ENCODE measurements at regions not wholly inside any gene's neighbourhood (a gene's known extent, or its start where the extent isn't known, plus 50 kb on each side); places are given as distances from the start of the nearest gene placed in this dataset.

DNA sequence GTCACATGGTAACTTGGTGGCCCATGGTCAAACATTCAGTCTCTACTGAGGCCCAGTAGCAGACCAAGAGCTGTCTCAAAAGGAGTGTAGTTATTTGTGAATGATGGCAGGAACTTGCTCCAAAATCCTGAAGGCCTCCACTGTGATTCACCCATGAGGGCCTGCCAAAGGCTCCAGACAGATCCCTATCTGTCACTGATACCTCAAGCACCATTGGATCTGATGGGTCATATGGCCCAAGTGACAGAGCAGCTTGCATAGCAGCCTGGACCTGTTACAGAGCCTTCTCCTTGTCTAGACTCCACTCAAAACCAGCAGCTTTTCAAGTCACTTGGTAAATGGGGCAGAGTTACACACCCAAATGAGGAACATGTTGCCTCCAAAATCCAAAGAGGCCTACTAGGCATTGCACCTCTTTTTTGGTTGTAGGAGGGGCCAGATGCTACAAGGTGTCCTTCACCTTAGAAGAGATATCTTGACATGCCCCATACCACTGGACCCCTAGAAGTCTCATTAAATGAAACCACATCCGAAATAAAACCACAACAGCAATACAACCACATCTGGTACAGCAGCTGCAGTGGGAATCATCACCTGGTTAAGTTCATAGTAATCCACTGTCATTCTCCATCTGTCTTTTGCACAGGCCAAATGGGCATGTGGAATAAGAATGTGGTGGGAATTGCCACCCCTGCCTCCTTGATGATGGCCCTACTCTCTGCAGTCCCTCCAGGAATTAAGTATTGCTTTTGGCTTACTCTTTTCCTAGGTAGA, 150.4 kb upstream of the MAX start:
- ChIA-PET CTCF (interaction anchor here (0.5 to 1.1 kb wide), 3 partner anchors 16 to 159 kb away, joined by 3 to 4 read pairs (median 3); no protein-coding TSS in a partner anchor), POLR2A (no interaction called here)
- no peak overlapping the region for H3K4me3 Mint-ChIP-seq
- H3K9me3 Mint-ChIP-seq: no peaks in the 10 kb centered on the region
- DNase-seq (no peak), ATAC-seq (no peak)
- H3K4me1 Mint-ChIP-seq (ENCODE audit: low read depth): peaks cover 18% of the 10 kb centered on the region
- intact Hi-C loops (cut with micrococcal nuclease): no loop called here
- H3K27me3 Mint-ChIP-seq: no peaks in the 10 kb centered on the region
- no peaks in the 10 kb centered on the region for H3K36me3 Mint-ChIP-seq (ENCODE audit: low read depth)
- no peak overlapping the region for H3K27ac Mint-ChIP-seq
- TF ChIP-seq, protein P1, sequence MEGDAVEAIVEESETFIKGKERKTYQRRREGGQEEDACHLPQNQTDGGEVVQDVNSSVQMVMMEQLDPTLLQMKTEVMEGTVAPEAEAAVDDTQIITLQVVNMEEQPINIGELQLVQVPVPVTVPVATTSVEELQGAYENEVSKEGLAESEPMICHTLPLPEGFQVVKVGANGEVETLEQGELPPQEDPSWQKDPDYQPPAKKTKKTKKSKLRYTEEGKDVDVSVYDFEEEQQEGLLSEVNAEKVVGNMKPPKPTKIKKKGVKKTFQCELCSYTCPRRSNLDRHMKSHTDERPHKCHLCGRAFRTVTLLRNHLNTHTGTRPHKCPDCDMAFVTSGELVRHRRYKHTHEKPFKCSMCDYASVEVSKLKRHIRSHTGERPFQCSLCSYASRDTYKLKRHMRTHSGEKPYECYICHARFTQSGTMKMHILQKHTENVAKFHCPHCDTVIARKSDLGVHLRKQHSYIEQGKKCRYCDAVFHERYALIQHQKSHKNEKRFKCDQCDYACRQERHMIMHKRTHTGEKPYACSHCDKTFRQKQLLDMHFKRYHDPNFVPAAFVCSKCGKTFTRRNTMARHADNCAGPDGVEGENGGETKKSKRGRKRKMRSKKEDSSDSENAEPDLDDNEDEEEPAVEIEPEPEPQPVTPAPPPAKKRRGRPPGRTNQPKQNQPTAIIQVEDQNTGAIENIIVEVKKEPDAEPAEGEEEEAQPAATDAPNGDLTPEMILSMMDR (IDR thresholded peaks at IDR 0.05): no peak

DNA sequence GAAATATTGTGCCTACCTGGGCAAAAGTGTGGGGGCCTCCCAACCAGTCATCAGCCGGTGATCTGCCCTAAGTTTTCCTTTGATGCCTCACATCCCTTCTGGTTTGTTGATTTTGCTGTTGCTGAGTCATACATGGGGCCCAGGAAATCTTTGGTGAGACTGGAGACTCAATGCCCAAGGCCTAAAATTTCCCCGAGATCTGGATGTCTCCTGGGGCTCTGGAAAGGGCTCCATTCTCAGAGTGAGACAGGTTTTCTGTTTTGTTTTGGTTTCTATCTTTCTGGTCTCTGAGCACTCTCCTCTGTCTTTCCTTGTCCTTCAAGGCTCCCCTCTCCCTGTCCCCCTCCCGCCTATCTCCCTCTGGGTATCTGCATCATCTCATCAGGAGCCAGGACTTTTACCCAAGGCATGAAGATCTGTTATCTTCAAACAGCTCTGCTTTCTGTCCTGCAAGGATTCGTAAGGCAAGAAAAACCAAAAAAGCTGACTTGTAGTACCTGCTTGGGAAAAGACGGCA, 152.8 kb upstream of the MAX start:
- Mint-ChIP-seq H3K9me3 (peaks cover 3% of the 10 kb centered on the region), H3K27me3 (no peaks in the 10 kb centered on the region), H3K4me3 (no peak overlapping the region), H3K4me1 (ENCODE audit: low read depth) (peaks cover 24% of the 10 kb centered on the region), H3K36me3 (ENCODE audit: low read depth) (no peaks in the 10 kb centered on the region), H3K27ac (no peak overlapping the region)
- POLR2A ChIA-PET: no interaction called here
- TF ChIP-seq, protein P1 (IDR thresholded peaks at IDR 0.05): no peak
- no peak for ATAC-seq
- CTCF ChIA-PET: interaction anchor here (0.7 to 2.0 kb wide), 5 partner anchors 9 to 188 kb away, joined by 3 to 7 read pairs (median 3); partner anchors contain the start of gene FUT8
- intact Hi-C loops (cut with micrococcal nuclease): no loop called here
- DNase-seq: peak; percentile 17

DNA sequence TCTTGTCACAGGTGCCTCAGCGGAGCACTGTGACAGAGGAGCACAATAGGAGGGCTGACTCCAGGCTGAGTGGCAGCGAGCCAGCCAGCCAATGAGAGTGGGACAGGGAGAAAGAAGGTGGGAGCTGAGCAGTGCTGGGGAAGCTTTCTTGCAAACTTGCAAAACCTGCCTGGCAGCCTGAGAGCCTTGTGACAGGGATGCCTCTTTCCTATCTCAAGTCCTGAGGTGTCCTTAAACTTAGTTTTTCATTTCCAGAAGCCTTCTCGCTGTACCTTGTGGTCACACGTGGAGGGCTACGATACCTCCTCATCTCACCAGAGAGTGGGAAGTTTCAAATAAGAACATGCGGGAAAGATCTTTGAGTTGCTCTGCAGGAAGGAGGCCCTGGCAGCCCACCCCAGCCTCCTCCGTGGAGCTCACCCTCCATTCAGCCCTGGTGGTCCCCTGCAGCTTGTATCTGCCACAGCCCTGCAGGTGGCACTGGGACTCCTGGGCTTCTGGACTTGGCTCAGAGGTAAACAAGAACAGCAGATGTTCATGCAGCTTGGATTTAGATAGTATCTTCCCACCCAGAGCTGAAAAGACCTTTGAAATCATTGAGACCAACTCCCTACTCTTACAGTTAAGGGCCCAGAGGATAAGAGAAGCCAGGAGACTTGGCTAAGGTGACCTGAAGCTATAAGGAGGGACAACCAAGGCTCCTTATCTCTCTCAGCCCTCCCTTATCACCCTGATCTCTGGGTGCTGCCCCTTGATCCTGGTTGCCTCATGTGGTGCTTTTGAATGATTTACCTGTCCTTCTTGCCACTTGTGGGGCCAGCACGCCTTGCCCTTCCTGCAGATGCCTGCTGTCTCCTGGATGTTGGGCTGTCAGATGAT, 153.5 kb upstream of the MAX start:
- Mint-ChIP-seq H3K36me3 (ENCODE audit: low read depth) (no peaks in the 10 kb centered on the region), H3K9me3 (peaks cover 3% of the 10 kb centered on the region), H3K4me3 (no peak overlapping the region), H3K4me1 (ENCODE audit: low read depth) (peaks cover 27% of the 10 kb centered on the region), H3K27me3 (no peaks in the 10 kb centered on the region), H3K27ac (no peak overlapping the region)
- TF ChIP-seq, protein P1 (IDR thresholded peaks at IDR 0.05): no peak
- intact Hi-C loops (cut with micrococcal nuclease): no loop called here
- CTCF ChIA-PET: interaction anchor here (0.7 to 2.0 kb wide), 6 partner anchors 10 to 188 kb away, joined by 3 to 7 read pairs (median 3); partner anchors contain the start of gene FUT8
- ATAC-seq (peak; percentile 58), DNase-seq (peak; percentile 29)
- POLR2A ChIA-PET: no interaction called here

DNA sequence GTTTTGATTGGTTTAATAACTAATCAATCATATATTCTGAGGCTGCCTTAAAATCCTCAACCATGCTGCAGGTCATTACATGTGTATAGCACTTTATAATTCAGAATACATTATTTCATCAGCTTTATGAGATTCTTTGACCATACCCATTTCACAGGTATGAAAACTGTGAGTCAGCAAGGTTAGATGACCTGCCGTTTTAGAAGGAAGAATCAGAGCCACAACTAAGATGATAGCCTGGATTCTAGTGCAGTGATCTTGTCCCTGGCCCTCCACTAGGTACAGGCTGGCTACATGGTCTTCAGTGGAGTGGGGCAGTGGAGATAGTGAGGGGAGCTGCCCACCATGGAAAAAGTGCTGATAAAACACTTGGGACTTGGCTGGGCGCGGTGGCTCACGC, 154.4 kb upstream of the MAX start:
- TF ChIP-seq, protein P1 (IDR thresholded peaks at IDR 0.05): no peak
- intact Hi-C loops (cut with micrococcal nuclease): no loop called here
- Mint-ChIP-seq H3K4me1 (ENCODE audit: low read depth) (peaks cover 27% of the 10 kb centered on the region), H3K27me3 (no peaks in the 10 kb centered on the region), H3K27ac (no peak overlapping the region), H3K36me3 (ENCODE audit: low read depth) (no peaks in the 10 kb centered on the region), H3K9me3 (peaks cover 9% of the 10 kb centered on the region), H3K4me3 (no peak overlapping the region)
- ATAC-seq (no peak), DNase-seq (no peak)
- ChIA-PET CTCF (interaction anchor here (1.5 to 2.0 kb wide), 2 partner anchors 93 to 155 kb away, joined by 3 to 7 read pairs; partner anchors contain the start of gene FUT8), POLR2A (interaction anchor here (1.1 kb wide), 1 partner anchor 34 kb away, joined by 3 read pairs; no protein-coding TSS in a partner anchor)
